KMS-11 (cell line): ENCODE measurements at regions not wholly inside any gene's neighbourhood (a gene's known extent, or its start where the extent isn't known, plus 50 kb on each side); places are given as distances from the start of the nearest gene placed in this dataset.

ENCODE experiments used
- H2AFZ ChIP-seq: fragments of 200-600 bp; sonication (generic); 2 replicates; pipeline ENCODE4 v1.6.1; 2016; ENCODE audit warnings: antibody characterized with exemption, mixed run types, low read depth
- H3K27ac ChIP-seq: fragments of 200-600 bp; sonication (generic); 2 replicates; pipeline ENCODE4 v1.6.1; 2016; ENCODE audit warnings: mild to moderate bottlenecking, mixed run types
- H3K27me3 ChIP-seq: fragments of 200-600 bp; sonication (generic); 2 replicates; pipeline ENCODE4 v1.6.1; 2017; ENCODE audit warnings: mild to moderate bottlenecking, low read depth, mixed run types, moderate library complexity; ENCODE audit not compliant: insufficient read depth
- H3K36me3 ChIP-seq: fragments of 200-600 bp; sonication (generic); 2 replicates; pipeline ENCODE4 v1.6.1; 2017; ENCODE audit warnings: mild to moderate bottlenecking, mixed run types; ENCODE audit not compliant: insufficient read depth
- H3K4me1 ChIP-seq: fragments of 200-600 bp; sonication (generic); 2 replicates; pipeline ENCODE4 v1.6.1; 2016; ENCODE audit warnings: mild to moderate bottlenecking, low read depth, mixed run types; ENCODE audit not compliant: poor library complexity, severe bottlenecking
- H3K4me2 ChIP-seq: fragments of 200-600 bp; sonication (generic); 2 replicates; pipeline ENCODE4 v1.7.0; 2016; ENCODE audit warnings: mild to moderate bottlenecking, mixed run types
- H3K4me3 ChIP-seq: fragments of 200-600 bp; sonication (generic); IDR thresholded peaks from 2 replicates; pipeline ENCODE4 v1.6.1; 2017; ENCODE audit warnings: low read depth, low read length, mixed read lengths; ENCODE audit not compliant: insufficient read depth
- H3K79me2 ChIP-seq: fragments of 200-600 bp; sonication (generic); 2 replicates; pipeline ENCODE4 v1.6.1; 2016; ENCODE audit warnings: low read depth, mixed run types; ENCODE audit not compliant: insufficient read depth
- H3K9ac ChIP-seq: fragments of 200-600 bp; sonication (generic); 2 replicates; pipeline ENCODE4 v1.6.1; 2016; ENCODE audit warnings: mild to moderate bottlenecking, mixed run types
- H4K20me1 ChIP-seq: fragments of 200-600 bp; sonication (generic); 2 replicates; pipeline ENCODE4 v1.6.1; 2016; ENCODE audit warnings: mild to moderate bottlenecking, mixed run types; ENCODE audit not compliant: insufficient read depth
- CTCF ChIP-seq: fragments of 200-600 bp; sonication (generic); conservative IDR thresholded peaks from 2 replicates; pipeline ENCODE4 v1.6.1; 2017; ENCODE audit warnings: low read depth, mild to moderate bottlenecking, antibody characterized with exemption, low read length, moderate library complexity, mixed read lengths

GRCh38 chr14:98959410-98959809 lies 312.6 kb downstream of the BCL11B start:
- Histone ChIP-seq H3K4me3 (no peak overlapping the region), H3K4me2 (no peak overlapping the region), H3K79me2 (no peaks in the 10 kb centered on the region), H3K4me1 (no peaks in the 10 kb centered on the region), H3K36me3 (no peaks in the 10 kb centered on the region), H3K27ac (no peak overlapping the region), H4K20me1 (no peaks in the 10 kb centered on the region), H2AFZ (no peak overlapping the region), H3K27me3 (no peaks in the 10 kb centered on the region), H3K9ac (no peak overlapping the region)
- no peak for TF ChIP-seq CTCF

- H2AFZ ChIP-seq: no peak overlapping the region
- no peaks in the 10 kb centered on the region for H3K36me3 ChIP-seq
- H3K4me2 ChIP-seq: no peak overlapping the region
- no peaks in the 10 kb centered on the region for H3K79me2 ChIP-seq
- TF ChIP-seq CTCF: no peak
- no peaks in the 10 kb centered on the region for H3K4me1 ChIP-seq
- no peaks in the 10 kb centered on the region for H3K27me3 ChIP-seq
- no peak overlapping the region for H3K27ac ChIP-seq
- H3K9ac ChIP-seq: no peak overlapping the region
- no peaks in the 10 kb centered on the region for H4K20me1 ChIP-seq
- H3K4me3 ChIP-seq: no peak overlapping the region
These were observed 311.9 kb downstream of the BCL11B start for GRCh38 chr14:98959958-98960616.

- no peaks in the 10 kb centered on the region for H3K79me2 ChIP-seq
- no peak overlapping the region for H3K4me3 ChIP-seq
- no peaks in the 10 kb centered on the region for H3K27me3 ChIP-seq
- no peak overlapping the region for H3K4me2 ChIP-seq
- H3K4me1 ChIP-seq: no peaks in the 10 kb centered on the region
- H3K27ac ChIP-seq: no peak overlapping the region
- no peak overlapping the region for H3K9ac ChIP-seq
- H2AFZ ChIP-seq: no peak overlapping the region
- no peaks in the 10 kb centered on the region for H3K36me3 ChIP-seq
- no peaks in the 10 kb centered on the region for H4K20me1 ChIP-seq
- TF ChIP-seq CTCF: no peak
These were observed 311.4 kb downstream of the BCL11B start for GRCh38 chr14:98960617-98961013.

- Histone ChIP-seq H2AFZ (no peak overlapping the region), H3K79me2 (no peaks in the 10 kb centered on the region), H4K20me1 (no peaks in the 10 kb centered on the region), H3K36me3 (no peaks in the 10 kb centered on the region), H3K4me3 (no peak overlapping the region), H3K27ac (no peak overlapping the region), H3K4me1 (no peaks in the 10 kb centered on the region), H3K4me2 (no peak overlapping the region), H3K9ac (no peak overlapping the region), H3K27me3 (no peaks in the 10 kb centered on the region)
- TF ChIP-seq CTCF: no peak
These were observed 310.8 kb downstream of the BCL11B start for GRCh38 chr14:98961191-98961590.
